Gastrocnemius medialis (tissue), 4 donors: ENCODE measurements at regions not wholly inside any gene's neighbourhood (a gene's known extent, or its start where the extent isn't known, plus 50 kb on each side); places are given as distances from the start of the nearest gene placed in this dataset.

ENCODE experiments used
- CTCF ChIP-seq, 5 experiments: fragments of 450-650 bp in 3 of 5; fragments of 200-600 bp in 2 of 5; sonication (generic) in 2 of 5; IDR thresholded peaks in 4 of 5; conservative IDR thresholded peaks in 1 of 5; 1 replicate in 4 of 5; 2 replicates in 1 of 5; pipeline ENCODE4 v1.5.1; 2016 to 2019; ENCODE audit warnings: antibody characterized with exemption in 5 of 5, mild to moderate bottlenecking in 3 of 5, moderate library complexity in 3 of 5
- POLR2A ChIP-seq, 2 donors: fragments of 450-650 bp; IDR thresholded peaks; one replicate each; pipeline ENCODE4 v1.6.1; 2017; ENCODE audit warnings: antibody characterized with exemption in 2 of 2, mild to moderate bottlenecking in 2 of 2, moderate library complexity in 2 of 2

- TF ChIP-seq CTCF (IDR thresholded peaks at IDR 0.05 in 4 of 5, conservative IDR thresholded peaks at IDR 0.05 in 1 of 5): no peak
- no peak for TF ChIP-seq POLR2A (IDR thresholded peaks at IDR 0.05)
Observed at GRCh38 chr10:2262333-2262732, 525.0 kb upstream of the ADARB2 start.
